ENCODE measurements at regions not wholly inside any gene's neighbourhood (a gene's known extent, or its start where the extent isn't known, plus 50 kb on each side); places are given as distances from the start of the nearest gene placed in this dataset.

GRCh38 chr12:97118796-97119375 lies 211.8 kb downstream of the NEDD1 start:
- TF ChIP-seq YY1 (IDR thresholded peaks at IDR 0.05; ENCODE audit: insufficient read depth, insufficient read length) (no peak), ZNF274 (IDR thresholded peaks at IDR 0.05; ENCODE audit: low read depth, low read length) (no peak), SUZ12 (IDR thresholded peaks at IDR 0.05; ENCODE audit: extremely low read depth, insufficient read depth, insufficient read length) (no peak)
